IMR-90 (cell line): ENCODE measurements at regions not wholly inside any gene's neighbourhood (a gene's known extent, or its start where the extent isn't known, plus 50 kb on each side); places are given as distances from the start of the nearest gene placed in this dataset.

Source experiments
- ATAC-seq: fragments of 200-7000 bp; cut with Tn5 transposase; 2 replicates; pipeline ENCODE4 v1.9.1; 2020; ENCODE audit warnings: low read depth, mild to moderate bottlenecking, moderate library complexity
- BruUV-seq: library from RNA; stranded (reverse); fragments of 400-500 nt; replicated peaks from 2 replicates; lab custom pipeline; 2021; lab: Mats Ljungman, UMichigan
- CTCF ChIA-PET: fragments of 300-600 bp; formaldehyde crosslinking; extraction: SDS; loops from one replicate; lab custom pipeline; 2021; ENCODE audit warnings: antibody characterized with exemption; lab: Yijun Ruan, JAX
- POLR2A ChIA-PET: fragments of 300-600 bp; sonication (Branson Sonifier 250); formaldehyde crosslinking; loops from one replicate; lab custom pipeline; 2022; ENCODE audit warnings: antibody characterized with exemption; ENCODE audit not compliant: unreplicated experiment; lab: Charles Lee
- DNase-seq: peaks from one replicate; pipeline ENCODE4 v3.0.0; 2013
- H2AFZ ChIP-seq: replicated peaks from 2 replicates; pipeline ENCODE3; 2013; ENCODE audit warnings: low read length, mild to moderate bottlenecking; ENCODE audit not compliant: poor library complexity
- H2AK5ac ChIP-seq: 2 replicates; pipeline ENCODE4 v1.6.1; 2013; ENCODE audit warnings: low read depth, low read length, inconsistent platforms
- H2AK9ac ChIP-seq: replicated peaks from 2 replicates; pipeline ENCODE3; 2013; ENCODE audit warnings: mild to moderate bottlenecking, low read depth, low read length, moderate library complexity; ENCODE audit not compliant: poor library complexity
- H2BK120ac ChIP-seq: 2 replicates; pipeline ENCODE4 v1.6.1; 2013; ENCODE audit warnings: low read depth, low read length, inconsistent platforms
- H2BK15ac ChIP-seq: 3 replicates; pipeline ENCODE4 v1.6.1; 2013; ENCODE audit warnings: low read depth, low read length, inconsistent platforms
- H2BK20ac ChIP-seq: 2 replicates; pipeline ENCODE4 v1.6.1; 2013; ENCODE audit warnings: low read depth, mild to moderate bottlenecking, inconsistent platforms, low read length, moderate library complexity
- H2BK5ac ChIP-seq: 2 replicates; pipeline ENCODE4 v1.6.1; 2013; ENCODE audit warnings: mild to moderate bottlenecking, low read depth, low read length, inconsistent platforms; ENCODE audit not compliant: poor library complexity, severe bottlenecking
- H3K14ac ChIP-seq: replicated peaks from 2 replicates; pipeline ENCODE4 v1.6.1; 2013; ENCODE audit warnings: low read depth, low read length, inconsistent platforms
- H3K18ac ChIP-seq: 2 replicates; pipeline ENCODE4 v1.6.1; 2013; ENCODE audit warnings: low read depth, low read length, control low read depth
- H3K23ac ChIP-seq: 2 replicates; pipeline ENCODE4 v1.6.1; 2013; ENCODE audit warnings: low read depth, low read length, inconsistent platforms
- H3K27ac ChIP-seq: 2 replicates; pipeline ENCODE4 v1.5.1; 2013; ENCODE audit warnings: mild to moderate bottlenecking, control low read depth, low read length; ENCODE audit not compliant: insufficient read depth
- H3K27me3 ChIP-seq: 2 replicates; pipeline ENCODE4 v1.6.1; 2013; ENCODE audit warnings: low read length; ENCODE audit not compliant: control insufficient read depth, insufficient read depth
- H3K36me3 ChIP-seq: 2 replicates; pipeline ENCODE4 v1.6.1; 2013; ENCODE audit warnings: low read length, mixed read lengths; ENCODE audit not compliant: control insufficient read depth, insufficient read depth
- H3K4ac ChIP-seq: 2 replicates; pipeline ENCODE4 v1.6.1; 2013; ENCODE audit warnings: low read depth, low read length, inconsistent platforms
- H3K4me1 ChIP-seq: 2 replicates; pipeline ENCODE4 v1.6.1; 2013; ENCODE audit warnings: low read length, mixed read lengths; ENCODE audit not compliant: control insufficient read depth, insufficient read depth
- H3K4me2 ChIP-seq: 2 replicates; pipeline ENCODE4 v1.6.1; 2013; ENCODE audit warnings: low read depth, mild to moderate bottlenecking, control low read depth, low read length, moderate library complexity
- H3K4me3 ChIP-seq: 2 replicates; pipeline ENCODE4 v1.5.1; 2013; ENCODE audit warnings: low read depth, mild to moderate bottlenecking, control low read depth, low read length, moderate library complexity; ENCODE audit not compliant: insufficient read depth
- H3K56ac ChIP-seq: 2 replicates; pipeline ENCODE4 v1.6.1; 2013; ENCODE audit warnings: low read length, inconsistent platforms; ENCODE audit not compliant: insufficient read depth; ENCODE audit errors: extremely low read depth
- H3K79me1 ChIP-seq, 2 experiments: 2 replicates each; pipeline ENCODE4 v1.6.1; 2013; ENCODE audit warnings: low read length in 2 of 2, inconsistent platforms in 1 of 2, low read depth in 1 of 2
- H3K9ac ChIP-seq: 2 replicates; pipeline ENCODE4 v1.6.1; 2013; ENCODE audit warnings: low read depth, low read length, control low read depth
- H3K9me1 ChIP-seq: 2 replicates; pipeline ENCODE4 v1.6.1; 2013; ENCODE audit warnings: low read length, inconsistent platforms; ENCODE audit not compliant: insufficient read depth
- H3K9me3 ChIP-seq: 2 replicates; pipeline ENCODE4 v1.6.1; 2013; ENCODE audit warnings: low read length; ENCODE audit not compliant: control insufficient read depth, insufficient read depth
- H4K20me1 ChIP-seq: 2 replicates; pipeline ENCODE4 v1.6.1; 2013; ENCODE audit warnings: low read length, inconsistent platforms; ENCODE audit not compliant: insufficient read depth
- H4K5ac ChIP-seq: 2 replicates; pipeline ENCODE4 v1.6.1; 2013; ENCODE audit warnings: mild to moderate bottlenecking, low read depth, low read length, control low read depth
- H4K8ac ChIP-seq, 2 experiments: 2 replicates each; pipeline ENCODE4 v1.6.1; 2013; ENCODE audit warnings: low read depth in 2 of 2, low read length in 2 of 2, control low read depth in 1 of 2, inconsistent platforms in 1 of 2
- H4K91ac ChIP-seq: 2 replicates; pipeline ENCODE4 v1.6.1; 2013; ENCODE audit warnings: low read depth, low read length, inconsistent platforms; ENCODE audit not compliant: insufficient read depth
- BHLHE40 ChIP-seq: fragments of 150-350 bp; IDR thresholded peaks from 2 replicates; pipeline ENCODE4 v1.6.1; 2016; ENCODE audit warnings: mild to moderate bottlenecking, low read depth, low read length
- CEBPB ChIP-seq: IDR thresholded peaks from 2 replicates; pipeline ENCODE4 v1.6.1; 2012; ENCODE audit warnings: low read depth, low read length, improper control_type of control experiment
- CHD1 ChIP-seq: IDR thresholded peaks from 2 replicates; pipeline ENCODE4 v1.6.1; 2012; ENCODE audit warnings: low read depth, low read length, improper control_type of control experiment
- RAD21 ChIP-seq: IDR thresholded peaks from 2 replicates; pipeline ENCODE4 v1.6.1; 2012; ENCODE audit warnings: low read length, improper control_type of control experiment
- RCOR1 ChIP-seq: IDR thresholded peaks from 2 replicates; pipeline ENCODE4 v1.6.1; 2012; ENCODE audit warnings: mild to moderate bottlenecking, low read length, improper control_type of control experiment; ENCODE audit not compliant: insufficient replicate concordance
- WGBS, 2 experiments: methylation state at CpG; one replicate each; pipeline versions ENCODE4 v1.1.5 to v1.1.7; 2013; ENCODE audit warnings: missing lambda C conversion rate in 2 of 2; ENCODE audit not compliant: insufficient read length in 1 of 2; ENCODE audit errors: extremely low coverage in 2 of 2; 5-methylcytosine and 5-hydroxymethylcytosine counted together
- dilution Hi-C: fragments of 300-500 bp; cut with HindIII; formaldehyde crosslinking; loops from one replicate; pipeline ENCODE4 v1.14.3; 2018; ENCODE audit warnings: low sequenced_read_pairs; ENCODE audit not compliant: unreplicated experiment
- in situ Hi-C: fragments of 300-500 bp; cut with MboI; formaldehyde crosslinking; loops from 3 replicates; pipeline ENCODE4 v1.14.3; 2019; ENCODE audit warnings: low sequenced_read_pairs, inconsistent platforms, mixed read lengths
- intact Hi-C: fragments of 100-400 bp; cut with micrococcal nuclease; formaldehyde crosslinking; loops from 2 replicates; pipeline ENCODE4 v1.10.0; 2022
- TF ChIP-seq, protein P1 (sequence below): fragments of 150-350 bp; IDR thresholded peaks from 2 replicates; pipeline ENCODE4 v1.6.1; 2017; ENCODE audit warnings: mild to moderate bottlenecking, antibody characterized with exemption, low read length, low read depth
- TF ChIP-seq, protein P2 (sequence below): conservative IDR thresholded peaks from 2 replicates; pipeline ENCODE4 v1.5.1; 2012; ENCODE audit warnings: mild to moderate bottlenecking, low read depth, low read length, improper control_type of control experiment

DNA sequence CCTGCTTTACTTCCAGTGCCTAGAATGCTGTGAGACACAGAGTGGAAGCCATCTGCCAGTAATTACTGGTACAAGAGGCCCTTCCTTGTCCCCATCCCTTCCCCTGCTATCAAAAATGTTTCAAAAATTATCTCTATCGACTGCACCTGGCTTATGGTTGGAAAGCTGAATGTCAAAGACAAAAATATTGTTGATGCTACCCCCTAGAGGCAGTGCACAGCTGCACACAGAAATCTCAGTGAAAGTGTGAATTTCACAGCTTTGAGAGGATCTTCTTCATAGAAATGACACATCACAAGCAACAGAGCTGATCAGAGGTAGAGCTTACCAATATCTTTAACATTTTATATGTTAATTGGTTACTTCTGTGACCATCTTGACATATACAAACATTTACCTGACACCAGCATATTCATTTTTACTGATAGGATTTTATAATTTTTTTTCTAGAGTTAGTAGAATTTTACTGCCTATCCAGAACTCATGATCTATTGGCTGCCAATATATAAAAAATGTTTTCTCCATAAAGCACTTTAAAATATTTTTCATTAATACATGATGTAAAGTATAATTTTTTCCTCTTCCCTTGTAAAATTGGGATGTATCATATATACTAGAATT, 138.0 kb downstream of the AACS start:
- H3K4me2 ChIP-seq = no peak overlapping the region
- TF ChIP-seq BHLHE40 = no peak
- no peak for TF ChIP-seq CHD1
- TF ChIP-seq, protein P1, sequence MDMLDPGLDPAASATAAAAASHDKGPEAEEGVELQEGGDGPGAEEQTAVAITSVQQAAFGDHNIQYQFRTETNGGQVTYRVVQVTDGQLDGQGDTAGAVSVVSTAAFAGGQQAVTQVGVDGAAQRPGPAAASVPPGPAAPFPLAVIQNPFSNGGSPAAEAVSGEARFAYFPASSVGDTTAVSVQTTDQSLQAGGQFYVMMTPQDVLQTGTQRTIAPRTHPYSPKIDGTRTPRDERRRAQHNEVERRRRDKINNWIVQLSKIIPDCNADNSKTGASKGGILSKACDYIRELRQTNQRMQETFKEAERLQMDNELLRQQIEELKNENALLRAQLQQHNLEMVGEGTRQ = no peak
- no peak for TF ChIP-seq CEBPB
- no peak for TF ChIP-seq RCOR1
- TF ChIP-seq RAD21 = peak; percentile 14; the same call in 1 of the 2 replicates
- TF ChIP-seq, protein P2, sequence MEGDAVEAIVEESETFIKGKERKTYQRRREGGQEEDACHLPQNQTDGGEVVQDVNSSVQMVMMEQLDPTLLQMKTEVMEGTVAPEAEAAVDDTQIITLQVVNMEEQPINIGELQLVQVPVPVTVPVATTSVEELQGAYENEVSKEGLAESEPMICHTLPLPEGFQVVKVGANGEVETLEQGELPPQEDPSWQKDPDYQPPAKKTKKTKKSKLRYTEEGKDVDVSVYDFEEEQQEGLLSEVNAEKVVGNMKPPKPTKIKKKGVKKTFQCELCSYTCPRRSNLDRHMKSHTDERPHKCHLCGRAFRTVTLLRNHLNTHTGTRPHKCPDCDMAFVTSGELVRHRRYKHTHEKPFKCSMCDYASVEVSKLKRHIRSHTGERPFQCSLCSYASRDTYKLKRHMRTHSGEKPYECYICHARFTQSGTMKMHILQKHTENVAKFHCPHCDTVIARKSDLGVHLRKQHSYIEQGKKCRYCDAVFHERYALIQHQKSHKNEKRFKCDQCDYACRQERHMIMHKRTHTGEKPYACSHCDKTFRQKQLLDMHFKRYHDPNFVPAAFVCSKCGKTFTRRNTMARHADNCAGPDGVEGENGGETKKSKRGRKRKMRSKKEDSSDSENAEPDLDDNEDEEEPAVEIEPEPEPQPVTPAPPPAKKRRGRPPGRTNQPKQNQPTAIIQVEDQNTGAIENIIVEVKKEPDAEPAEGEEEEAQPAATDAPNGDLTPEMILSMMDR = peak; percentile 38
- H4K8ac ChIP-seq = no peak overlapping the region
- H2AK5ac ChIP-seq = no peak overlapping the region
- H2AFZ ChIP-seq = no peak overlapping the region
- dilution Hi-C loops = no loop called here
- no peak overlapping the region for H3K4ac ChIP-seq
- in situ Hi-C loops = no loop called here
- WGBS, 2 experiments = no CpG with 5 or more reads among the region's 1 CpG
- H3K27ac ChIP-seq = no peak overlapping the region
- DNase-seq (no peak), ATAC-seq (no peak)
- H3K36me3 ChIP-seq = no peaks in the 10 kb centered on the region
- no peaks in the 10 kb centered on the region for H3K27me3 ChIP-seq
- CTCF ChIA-PET = interaction anchor here (0.5 to 1.0 kb wide), 3 partner anchors 16 to 505 kb away, joined by 3 to 6 read pairs (median 4); no protein-coding TSS in a partner anchor
- H3K79me1 ChIP-seq = no peaks in the 10 kb centered on the region
- no peak overlapping the region for H3K4me3 ChIP-seq
- no peak overlapping the region for H2AK9ac ChIP-seq
- no peak overlapping the region for H3K56ac ChIP-seq
- H2BK120ac ChIP-seq = no peak overlapping the region
- H3K9ac ChIP-seq = no peak overlapping the region
- no peak overlapping the region for H3K18ac ChIP-seq
- no peak overlapping the region for H4K91ac ChIP-seq
- no peaks in the 10 kb centered on the region for H3K4me1 ChIP-seq
- no peak overlapping the region for H2BK20ac ChIP-seq
- POLR2A ChIA-PET = no interaction called here
- BruUV-seq = no TSS peak
- no peaks in the 10 kb centered on the region for H3K9me3 ChIP-seq
- H2BK15ac ChIP-seq = no peak overlapping the region
- H4K20me1 ChIP-seq = no peaks in the 10 kb centered on the region
- H3K23ac ChIP-seq = no peak overlapping the region
- no peak overlapping the region for H2BK5ac ChIP-seq
- no peak overlapping the region for H4K5ac ChIP-seq
- no peak overlapping the region for H3K14ac ChIP-seq
- H3K9me1 ChIP-seq = no peaks in the 10 kb centered on the region
- intact Hi-C loops = no loop called here
